ENCODE measurements at regions not wholly inside any gene's neighbourhood (a gene's known extent, or its start where the extent isn't known, plus 50 kb on each side); places are given as distances from the start of the nearest gene placed in this dataset.
"Not testable (repeated sequence)": the region's sequence is repeated elsewhere in the genome, so short reads cannot be mapped to it uniquely, and the experiment has no call there.

DNA sequence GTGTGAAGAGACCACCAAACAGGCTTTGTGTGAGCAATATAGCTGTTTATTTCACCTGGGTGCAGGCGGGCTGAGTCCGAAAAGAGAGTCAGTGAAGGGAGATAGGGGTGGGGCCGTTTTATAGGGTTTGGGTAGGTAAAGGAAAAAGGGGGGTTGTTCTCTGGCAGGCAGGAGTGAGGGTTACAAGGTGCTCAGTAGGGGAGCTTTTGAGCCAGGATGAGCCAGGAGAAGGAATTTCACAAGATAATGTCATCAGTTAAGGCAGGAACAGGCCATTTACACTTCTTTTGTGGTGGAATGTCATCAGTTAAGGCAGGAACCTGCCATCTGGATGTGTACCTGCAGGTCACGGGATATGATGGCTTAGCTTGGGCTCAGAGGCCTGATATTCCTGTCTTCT is 768.4 kb upstream of the KIRREL3 start:
- not testable (repeated sequence) for TF ChIP-seq CTCF (conservative IDR thresholded peaks at IDR 0.05 in 1 of 2, IDR thresholded peaks at IDR 0.05 in 1 of 2; ENCODE audit: extremely low read depth in 1 of 2, insufficient read depth in 1 of 2, low read depth in 1 of 2, low read length in 2 of 2); EZH2 (IDR thresholded peaks at IDR 0.05; ENCODE audit: borderline replicate concordance, low read length)
